ENCODE measurements at regions not wholly inside any gene's neighbourhood (a gene's known extent, or its start where the extent isn't known, plus 50 kb on each side); places are given as distances from the start of the nearest gene placed in this dataset.

DNA sequence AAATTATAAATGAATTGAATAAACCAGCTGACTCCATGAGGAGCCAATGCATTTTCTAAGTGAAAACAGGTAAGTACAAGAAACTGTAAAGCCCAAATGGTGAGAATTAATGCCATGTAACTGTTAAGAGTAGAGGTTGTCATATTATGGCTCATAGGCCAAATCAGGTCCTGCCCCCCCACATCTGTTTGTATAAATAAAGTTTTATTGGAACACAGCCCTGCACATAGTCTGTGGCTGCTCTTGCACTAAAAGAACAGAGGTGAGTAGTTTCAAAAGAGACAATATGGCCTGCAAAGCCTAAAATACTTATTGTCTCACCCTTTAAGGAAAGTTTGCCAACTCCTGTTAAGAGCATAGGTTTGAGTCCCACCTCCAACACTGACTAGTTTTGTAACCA is 140.5 kb upstream of the SRRM4 start:
- no peaks in the 10 kb centered on the region for H3K27me3 ChIP-seq (ENCODE audit: control insufficient read depth in 1 of 2, insufficient read depth in 2 of 2, low read length in 2 of 2)
- no peaks in the 10 kb centered on the region for H3K36me3 ChIP-seq (ENCODE audit: control insufficient read depth in 2 of 2, insufficient read depth in 2 of 2, low read length in 1 of 2)
- H3K27ac ChIP-seq (ENCODE audit: low read depth in 2 of 2, low read length in 1 of 2) = no peak overlapping the region
- H3K4me3 ChIP-seq (ENCODE audit: low read depth in 1 of 2, low read length in 2 of 2) = no peak overlapping the region
- no peaks in the 10 kb centered on the region for H3K4me1 ChIP-seq (ENCODE audit: control insufficient read depth in 2 of 2, insufficient read depth in 2 of 2, low read length in 1 of 2)
- H3K9me3 ChIP-seq (ENCODE audit: control insufficient read depth in 2 of 2, insufficient read depth in 1 of 2, low read depth in 1 of 2, low read length in 1 of 2) = no peaks in the 10 kb centered on the region

GRCh38 chr12:118841588-118841987 is 139.8 kb upstream of the SRRM4 start:
- no peaks in the 10 kb centered on the region for H3K4me1 ChIP-seq (ENCODE audit: control insufficient read depth in 2 of 2, insufficient read depth in 2 of 2, low read length in 1 of 2)
- WGBS, 2 donors = 18% methylated on average over 6 of the region's 6 CpGs
- H3K27me3 ChIP-seq (ENCODE audit: control insufficient read depth in 1 of 2, insufficient read depth in 2 of 2, low read length in 2 of 2) = no peaks in the 10 kb centered on the region
- H3K27ac ChIP-seq (ENCODE audit: low read depth in 2 of 2, low read length in 1 of 2) = no peak overlapping the region
- no peak overlapping the region for H3K4me3 ChIP-seq (ENCODE audit: low read depth in 1 of 2, low read length in 2 of 2)
- H3K36me3 ChIP-seq (ENCODE audit: control insufficient read depth in 2 of 2, insufficient read depth in 2 of 2, low read length in 1 of 2) = no peaks in the 10 kb centered on the region
- H3K9me3 ChIP-seq (ENCODE audit: control insufficient read depth in 2 of 2, insufficient read depth in 1 of 2, low read depth in 1 of 2, low read length in 1 of 2) = no peaks in the 10 kb centered on the region

DNA sequence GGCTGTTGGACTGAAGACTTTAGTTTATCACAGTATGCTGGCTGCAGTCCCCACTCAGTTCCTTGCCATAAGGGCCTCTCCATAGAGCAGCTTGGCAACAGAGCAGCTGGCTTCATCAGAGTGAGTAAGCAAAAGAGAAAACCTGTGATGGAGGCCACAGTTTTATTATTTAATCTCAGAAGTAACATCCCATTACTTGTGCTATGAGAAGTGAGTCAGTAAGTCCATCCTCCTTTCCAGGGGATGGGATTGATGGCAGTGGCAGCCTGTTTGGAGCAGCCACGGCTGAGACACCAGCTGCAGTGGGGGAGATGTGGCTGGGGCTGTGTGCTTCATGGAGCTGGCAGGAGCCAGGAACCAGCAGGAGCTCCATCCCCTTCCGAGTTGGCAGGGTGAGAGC is 138.5 kb upstream of the SRRM4 start:
- H3K27ac ChIP-seq (ENCODE audit: low read depth in 2 of 2, low read length in 1 of 2) = no peak overlapping the region
- WGBS, 2 donors = 52 to 71% methylated on average over 2 of the region's 2 CpGs
- H3K36me3 ChIP-seq (ENCODE audit: control insufficient read depth in 2 of 2, insufficient read depth in 2 of 2, low read length in 1 of 2) = no peaks in the 10 kb centered on the region

DNA sequence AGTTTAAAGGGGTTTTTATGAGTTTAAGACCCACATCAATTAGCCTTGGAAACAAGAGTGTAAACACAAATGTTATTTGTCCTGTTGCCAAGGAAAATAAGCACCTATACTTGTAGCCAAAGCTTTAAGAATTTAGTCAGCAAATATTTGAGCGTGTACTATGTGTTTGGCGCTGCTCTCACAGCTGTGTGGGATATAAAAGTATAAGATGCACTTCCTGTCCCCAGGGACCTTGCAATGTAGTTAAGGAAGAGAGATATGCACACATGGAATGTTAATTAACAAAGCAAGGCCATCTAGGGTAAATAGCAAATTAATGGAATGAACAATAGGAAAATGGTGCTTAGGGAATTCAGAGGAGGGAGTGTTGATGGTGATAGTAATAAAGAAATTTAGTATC is 134.9 kb upstream of the SRRM4 start:
- Histone ChIP-seq H3K9me3 (ENCODE audit: control insufficient read depth in 2 of 2, insufficient read depth in 1 of 2, low read depth in 1 of 2, low read length in 1 of 2) (no peaks in the 10 kb centered on the region), H3K27ac (ENCODE audit: low read depth in 2 of 2, low read length in 1 of 2) (no peak overlapping the region), H3K36me3 (ENCODE audit: control insufficient read depth in 2 of 2, insufficient read depth in 2 of 2, low read length in 1 of 2) (no peaks in the 10 kb centered on the region), H3K4me1 (ENCODE audit: control insufficient read depth in 2 of 2, insufficient read depth in 2 of 2, low read length in 1 of 2) (no peaks in the 10 kb centered on the region), H3K4me3 (ENCODE audit: low read depth in 1 of 2, low read length in 2 of 2) (no peak overlapping the region), H3K27me3 (ENCODE audit: control insufficient read depth in 1 of 2, insufficient read depth in 2 of 2, low read length in 2 of 2) (no peaks in the 10 kb centered on the region)
- WGBS, 2 donors = 24 to 36% methylated on average over 2 of the region's 2 CpGs

More for the DNA sequence above, 138.5 kb upstream of the SRRM4 start:
- H3K4me3 ChIP-seq (ENCODE audit: low read depth in 1 of 2, low read length in 2 of 2) = no peak overlapping the region
- H3K9me3 ChIP-seq (ENCODE audit: control insufficient read depth in 2 of 2, insufficient read depth in 1 of 2, low read depth in 1 of 2, low read length in 1 of 2) = no peaks in the 10 kb centered on the region
- no peaks in the 10 kb centered on the region for H3K27me3 ChIP-seq (ENCODE audit: control insufficient read depth in 1 of 2, insufficient read depth in 2 of 2, low read length in 2 of 2)
- no peaks in the 10 kb centered on the region for H3K4me1 ChIP-seq (ENCODE audit: control insufficient read depth in 2 of 2, insufficient read depth in 2 of 2, low read length in 1 of 2)

DNA sequence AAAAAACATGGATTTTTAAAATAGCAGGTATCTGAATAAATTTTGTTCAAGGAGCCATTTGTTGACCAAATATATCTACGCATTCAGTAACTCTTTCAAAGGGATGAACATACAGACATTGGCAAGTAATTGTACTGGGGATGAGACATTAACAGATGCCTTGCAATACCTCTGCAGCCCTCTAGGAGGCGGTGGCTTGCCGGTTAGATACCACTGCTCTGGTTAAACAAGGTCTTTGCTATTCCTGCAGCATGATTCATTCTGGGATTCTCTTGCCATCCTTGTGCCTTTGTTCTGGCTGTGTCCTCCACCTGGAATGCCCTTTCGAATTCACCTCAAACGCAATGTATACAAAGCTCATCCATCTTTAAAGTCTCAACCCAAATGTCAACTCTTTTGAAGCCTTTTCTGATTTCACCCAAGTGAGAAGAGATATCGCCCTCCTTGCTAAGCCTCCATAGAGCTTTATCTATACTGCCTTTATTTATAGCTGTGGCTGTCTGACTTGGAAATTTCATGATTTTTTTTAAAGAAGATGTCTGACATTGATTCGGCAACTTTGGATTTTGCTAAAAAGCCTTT is 131.0 kb upstream of the SRRM4 start:
- H3K27ac ChIP-seq (ENCODE audit: low read depth in 2 of 2, low read length in 1 of 2) = no peak overlapping the region
- no peaks in the 10 kb centered on the region for H3K36me3 ChIP-seq (ENCODE audit: control insufficient read depth in 2 of 2, insufficient read depth in 2 of 2, low read length in 1 of 2)
- no peaks in the 10 kb centered on the region for H3K9me3 ChIP-seq (ENCODE audit: control insufficient read depth in 2 of 2, insufficient read depth in 1 of 2, low read depth in 1 of 2, low read length in 1 of 2)
- WGBS, 2 donors = 41 to 43% methylated on average over 7 of the region's 7 CpGs
- H3K4me3 ChIP-seq (ENCODE audit: low read depth in 1 of 2, low read length in 2 of 2) = no peak overlapping the region
- H3K27me3 ChIP-seq (ENCODE audit: control insufficient read depth in 1 of 2, insufficient read depth in 2 of 2, low read length in 2 of 2) = no peaks in the 10 kb centered on the region
- H3K4me1 ChIP-seq (ENCODE audit: control insufficient read depth in 2 of 2, insufficient read depth in 2 of 2, low read length in 1 of 2) = no peaks in the 10 kb centered on the region

DNA sequence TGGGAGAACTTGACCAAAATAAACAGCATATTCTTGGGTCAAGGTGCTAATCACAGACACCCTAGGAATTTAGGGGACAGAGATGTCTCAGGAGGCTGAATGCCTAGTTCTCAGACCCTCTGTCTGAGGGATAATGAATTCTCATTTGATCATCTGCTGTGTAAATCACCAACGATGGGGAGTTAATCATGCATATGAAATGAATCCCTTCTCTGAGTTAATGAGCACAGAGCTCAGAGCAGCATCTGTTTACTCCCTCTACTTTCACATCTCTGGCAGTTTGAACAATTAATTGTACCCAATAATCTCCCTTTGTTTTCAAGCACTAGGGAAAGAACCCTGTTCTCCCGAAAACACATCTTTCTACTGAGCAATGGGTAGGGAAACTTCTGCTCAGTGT is 129.4 kb upstream of the SRRM4 start:
- H3K36me3 ChIP-seq (ENCODE audit: control insufficient read depth in 2 of 2, insufficient read depth in 2 of 2, low read length in 1 of 2) = no peaks in the 10 kb centered on the region
- WGBS, 2 donors = 67 to 71% methylated on average over 2 of the region's 2 CpGs

GRCh38 chr12:118853634-118854033 is 127.7 kb upstream of the SRRM4 start:
- H3K27ac ChIP-seq (ENCODE audit: low read depth in 2 of 2, low read length in 1 of 2) = no peak overlapping the region
- H3K4me3 ChIP-seq (ENCODE audit: low read depth in 1 of 2, low read length in 2 of 2) = no peak overlapping the region
- 57 to 65% methylated on average over 4 of the region's 4 CpGs for WGBS, 2 donors
- H3K36me3 ChIP-seq (ENCODE audit: control insufficient read depth in 2 of 2, insufficient read depth in 2 of 2, low read length in 1 of 2) = no peaks in the 10 kb centered on the region
- H3K4me1 ChIP-seq (ENCODE audit: control insufficient read depth in 2 of 2, insufficient read depth in 2 of 2, low read length in 1 of 2) = no peaks in the 10 kb centered on the region
- no peaks in the 10 kb centered on the region for H3K9me3 ChIP-seq (ENCODE audit: control insufficient read depth in 2 of 2, insufficient read depth in 1 of 2, low read depth in 1 of 2, low read length in 1 of 2)
- no peaks in the 10 kb centered on the region for H3K27me3 ChIP-seq (ENCODE audit: control insufficient read depth in 1 of 2, insufficient read depth in 2 of 2, low read length in 2 of 2)

More for the DNA sequence above, 129.4 kb upstream of the SRRM4 start:
- no peaks in the 10 kb centered on the region for H3K4me1 ChIP-seq (ENCODE audit: control insufficient read depth in 2 of 2, insufficient read depth in 2 of 2, low read length in 1 of 2)
- no peaks in the 10 kb centered on the region for H3K27me3 ChIP-seq (ENCODE audit: control insufficient read depth in 1 of 2, insufficient read depth in 2 of 2, low read length in 2 of 2)
- H3K27ac ChIP-seq (ENCODE audit: low read depth in 2 of 2, low read length in 1 of 2) = no peak overlapping the region
- H3K4me3 ChIP-seq (ENCODE audit: low read depth in 1 of 2, low read length in 2 of 2) = no peak overlapping the region
- H3K9me3 ChIP-seq (ENCODE audit: control insufficient read depth in 2 of 2, insufficient read depth in 1 of 2, low read depth in 1 of 2, low read length in 1 of 2) = no peaks in the 10 kb centered on the region

GRCh38 chr12:118855858-118856257 is 125.5 kb upstream of the SRRM4 start:
- no peaks in the 10 kb centered on the region for H3K36me3 ChIP-seq (ENCODE audit: control insufficient read depth in 2 of 2, insufficient read depth in 2 of 2, low read length in 1 of 2)
- no peaks in the 10 kb centered on the region for H3K27me3 ChIP-seq (ENCODE audit: control insufficient read depth in 1 of 2, insufficient read depth in 2 of 2, low read length in 2 of 2)
- WGBS, 2 donors = 87 to 88% methylated on average over 2 of the region's 2 CpGs
- no peaks in the 10 kb centered on the region for H3K4me1 ChIP-seq (ENCODE audit: control insufficient read depth in 2 of 2, insufficient read depth in 2 of 2, low read length in 1 of 2)
- no peak overlapping the region for H3K27ac ChIP-seq (ENCODE audit: low read depth in 2 of 2, low read length in 1 of 2)
- no peak overlapping the region for H3K4me3 ChIP-seq (ENCODE audit: low read depth in 1 of 2, low read length in 2 of 2)
- no peaks in the 10 kb centered on the region for H3K9me3 ChIP-seq (ENCODE audit: control insufficient read depth in 2 of 2, insufficient read depth in 1 of 2, low read depth in 1 of 2, low read length in 1 of 2)

DNA sequence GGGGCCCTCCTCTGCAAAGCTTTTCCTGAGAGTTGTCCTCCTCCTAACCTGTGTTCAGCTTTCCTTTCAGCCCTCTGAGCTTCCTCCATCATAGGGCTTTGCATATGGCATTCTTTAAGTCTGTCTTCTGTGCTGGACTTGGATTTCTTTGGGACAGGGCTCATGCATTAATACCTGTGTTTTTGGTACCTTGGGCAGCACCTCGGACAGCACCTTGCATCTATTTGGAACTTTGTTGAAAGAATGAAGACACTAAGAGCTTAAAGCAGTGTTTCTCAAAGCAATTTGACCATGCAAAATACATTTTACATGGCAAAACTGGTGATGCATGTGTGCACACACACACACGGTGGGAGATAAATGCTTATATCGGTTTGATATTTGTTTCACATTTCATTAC is 115.0 kb upstream of the SRRM4 start:
- Histone ChIP-seq H3K36me3 (ENCODE audit: control insufficient read depth in 2 of 2, insufficient read depth in 2 of 2, low read length in 1 of 2) (no peaks in the 10 kb centered on the region), H3K4me1 (ENCODE audit: control insufficient read depth in 2 of 2, insufficient read depth in 2 of 2, low read length in 1 of 2) (no peaks in the 10 kb centered on the region), H3K27me3 (ENCODE audit: control insufficient read depth in 1 of 2, insufficient read depth in 2 of 2, low read length in 2 of 2) (no peaks in the 10 kb centered on the region), H3K4me3 (ENCODE audit: low read depth in 1 of 2, low read length in 2 of 2) (no peak overlapping the region), H3K27ac (ENCODE audit: low read depth in 2 of 2, low read length in 1 of 2) (no peak overlapping the region), H3K9me3 (ENCODE audit: control insufficient read depth in 2 of 2, insufficient read depth in 1 of 2, low read depth in 1 of 2, low read length in 1 of 2) (no peaks in the 10 kb centered on the region)
- 25 to 30% methylated on average over 3 of the region's 3 CpGs for whole genome bisulfite sequencing, 2 donors

- 63 to 71% methylated on average over 2 of the region's 2 CpGs for WGBS, 2 donors
- Histone ChIP-seq H3K27me3 (ENCODE audit: control insufficient read depth in 1 of 2, insufficient read depth in 2 of 2, low read length in 2 of 2) (peaks cover 0 to 2% of the 10 kb centered on the region in 2 donors), H3K4me3 (ENCODE audit: low read depth in 1 of 2, low read length in 2 of 2) (no peak overlapping the region), H3K9me3 (ENCODE audit: control insufficient read depth in 2 of 2, insufficient read depth in 1 of 2, low read depth in 1 of 2, low read length in 1 of 2) (peaks cover 0 to 2% of the 10 kb centered on the region in 2 donors), H3K27ac (ENCODE audit: low read depth in 2 of 2, low read length in 1 of 2) (no peak overlapping the region), H3K36me3 (ENCODE audit: control insufficient read depth in 2 of 2, insufficient read depth in 2 of 2, low read length in 1 of 2) (no peaks in the 10 kb centered on the region), H3K4me1 (ENCODE audit: control insufficient read depth in 2 of 2, insufficient read depth in 2 of 2, low read length in 1 of 2) (no peaks in the 10 kb centered on the region)
Observed at GRCh38 chr12:118870551-118870950, 110.8 kb upstream of the SRRM4 start.

Data from esophagus (tissue), 2 donors.